Lower leg skin (tissue), 4 donors: ENCODE measurements at regions not wholly inside any gene's neighbourhood (a gene's known extent, or its start where the extent isn't known, plus 50 kb on each side); places are given as distances from the start of the nearest gene placed in this dataset.

Experiments
- DNase-seq, 2 donors: peaks; one replicate each; pipeline ENCODE4 v3.0.0-alpha.2; 2019; ENCODE audit warnings: low spot score in 2 of 2
- H3K4me3 ChIP-seq: fragments of 200-600 bp; sonication (generic); 2 replicates; pipeline ENCODE4 v1.5.1; 2017; ENCODE audit warnings: mild to moderate bottlenecking, low read depth; ENCODE audit not compliant: poor library complexity, severe bottlenecking
- POLR2A ChIP-seq, 2 donors: fragments of 450-650 bp; IDR thresholded peaks; one replicate each; pipeline ENCODE4 v1.6.1; 2016 to 2017; ENCODE audit warnings: antibody characterized with exemption in 2 of 2, mild to moderate bottlenecking in 1 of 2, moderate library complexity in 1 of 2
- WGBS, 2 donors: methylation state at CpG; one replicate each; pipeline ENCODE4 v1.1.5; 2018; 5-methylcytosine and 5-hydroxymethylcytosine counted together
- intact Hi-C: fragments of 100-400 bp; cut with DNase I; formaldehyde crosslinking; loops from one replicate; pipeline ENCODE4 v1.15.0; 2023; ENCODE audit warnings: low total_unique reads
- TF ChIP-seq, protein P1 (sequence below), 3 donors: fragments of 450-650 bp; IDR thresholded peaks; one replicate each; pipeline ENCODE4 v1.5.1; 2016; ENCODE audit warnings: antibody characterized with exemption in 3 of 3, mild to moderate bottlenecking in 3 of 3, moderate library complexity in 2 of 3

GRCh38 chr7:121480566-121481335 lies 84.6 kb upstream of the FAM3C start:
- WGBS, 2 donors, result 54 to 66% methylated on average over 6 of the region's 6 CpGs
- intact Hi-C loops, result no loop called here
- no peak for DNase-seq
- TF ChIP-seq POLR2A (IDR thresholded peaks at IDR 0.05), result no peak
- TF ChIP-seq, protein P1, sequence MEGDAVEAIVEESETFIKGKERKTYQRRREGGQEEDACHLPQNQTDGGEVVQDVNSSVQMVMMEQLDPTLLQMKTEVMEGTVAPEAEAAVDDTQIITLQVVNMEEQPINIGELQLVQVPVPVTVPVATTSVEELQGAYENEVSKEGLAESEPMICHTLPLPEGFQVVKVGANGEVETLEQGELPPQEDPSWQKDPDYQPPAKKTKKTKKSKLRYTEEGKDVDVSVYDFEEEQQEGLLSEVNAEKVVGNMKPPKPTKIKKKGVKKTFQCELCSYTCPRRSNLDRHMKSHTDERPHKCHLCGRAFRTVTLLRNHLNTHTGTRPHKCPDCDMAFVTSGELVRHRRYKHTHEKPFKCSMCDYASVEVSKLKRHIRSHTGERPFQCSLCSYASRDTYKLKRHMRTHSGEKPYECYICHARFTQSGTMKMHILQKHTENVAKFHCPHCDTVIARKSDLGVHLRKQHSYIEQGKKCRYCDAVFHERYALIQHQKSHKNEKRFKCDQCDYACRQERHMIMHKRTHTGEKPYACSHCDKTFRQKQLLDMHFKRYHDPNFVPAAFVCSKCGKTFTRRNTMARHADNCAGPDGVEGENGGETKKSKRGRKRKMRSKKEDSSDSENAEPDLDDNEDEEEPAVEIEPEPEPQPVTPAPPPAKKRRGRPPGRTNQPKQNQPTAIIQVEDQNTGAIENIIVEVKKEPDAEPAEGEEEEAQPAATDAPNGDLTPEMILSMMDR (IDR thresholded peaks at IDR 0.05), result no peak
- H3K4me3 ChIP-seq, result no peak overlapping the region

DNA sequence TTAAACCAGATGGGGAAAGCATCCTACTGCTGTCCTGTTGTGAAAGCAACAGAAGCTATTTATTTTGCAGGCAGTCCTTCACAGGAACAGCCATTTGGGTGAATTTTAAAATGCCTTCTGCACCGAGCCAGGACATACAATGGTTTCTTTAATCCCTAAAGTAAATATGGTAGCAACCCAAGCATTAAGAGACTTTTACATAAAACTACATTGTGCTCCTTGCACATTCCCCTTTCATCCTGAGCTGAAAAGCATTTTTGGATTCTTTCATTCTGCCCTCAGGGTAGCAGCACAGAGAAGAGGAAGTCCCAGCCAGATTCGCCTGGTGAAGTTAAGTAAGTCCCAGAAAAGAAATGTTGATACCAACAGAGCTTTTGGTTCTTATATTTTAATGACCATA lies 84.0 kb upstream of the FAM3C start:
- no peak for DNase-seq

GRCh38 chr7:121479466-121479865 lies 83.4 kb upstream of the FAM3C start:
- TF ChIP-seq POLR2A (IDR thresholded peaks at IDR 0.05), result no peak
- TF ChIP-seq, protein P1 (IDR thresholded peaks at IDR 0.05), result no peak
- 57 to 60% methylated on average over 4 of the region's 5 CpGs for WGBS, 2 donors
- DNase-seq, result no peak
- no peak overlapping the region for H3K4me3 ChIP-seq
- intact Hi-C loops, result no loop called here

More for the DNA sequence above, 84.0 kb upstream of the FAM3C start:
- intact Hi-C loops, result no loop called here
- 18 to 38% methylated on average over 2 of the region's 2 CpGs for WGBS, 2 donors
- no peak overlapping the region for H3K4me3 ChIP-seq
- TF ChIP-seq, protein P1 (IDR thresholded peaks at IDR 0.05), result no peak
- no peak for TF ChIP-seq POLR2A (IDR thresholded peaks at IDR 0.05)

DNA sequence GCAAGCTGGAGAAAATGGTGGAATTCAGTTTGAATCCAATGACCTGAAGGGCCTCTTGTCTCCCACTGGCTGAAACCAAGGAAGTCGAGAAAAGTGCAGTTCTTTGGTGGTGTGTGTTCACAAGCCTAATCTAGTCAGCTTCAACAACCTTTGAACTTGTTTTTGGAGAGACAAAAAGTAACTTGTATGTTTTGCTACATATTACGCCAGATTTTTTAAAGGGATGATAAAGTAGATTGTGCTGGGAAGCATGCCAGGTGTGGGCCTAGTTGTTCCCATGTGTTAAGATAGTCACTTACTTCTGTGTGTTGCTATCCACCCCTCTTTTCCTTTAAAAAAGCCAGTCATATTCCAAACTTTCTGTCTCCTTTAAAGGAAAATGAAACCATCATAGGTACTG lies 79.7 kb upstream of the FAM3C start:
- intact Hi-C loops, result no loop called here
- H3K4me3 ChIP-seq, result no peak overlapping the region

GRCh38 chr7:121474301-121474673 lies 78.2 kb upstream of the FAM3C start:
- WGBS, 2 donors, result 79 to 86% methylated on average over 1 of the region's 1 CpG
- DNase-seq, result no peak
- intact Hi-C loops, result no loop called here
- no peak overlapping the region for H3K4me3 ChIP-seq
- TF ChIP-seq, protein P1 (IDR thresholded peaks at IDR 0.05), result no peak
- TF ChIP-seq POLR2A (IDR thresholded peaks at IDR 0.05), result no peak

More for the DNA sequence above, 79.7 kb upstream of the FAM3C start:
- no peak for DNase-seq
- no peak for TF ChIP-seq POLR2A (IDR thresholded peaks at IDR 0.05)
- TF ChIP-seq, protein P1 (IDR thresholded peaks at IDR 0.05), result no peak
- 64 to 73% methylated on average over 2 of the region's 2 CpGs for WGBS, 2 donors
